C4-2B (cell line): ENCODE measurements at regions not wholly inside any gene's neighbourhood (a gene's known extent, or its start where the extent isn't known, plus 50 kb on each side); places are given as distances from the start of the nearest gene placed in this dataset.

ENCODE experiments used
- ZFX ChIP-seq: fragments of 450-650 bp; IDR thresholded peaks from 2 replicates; pipeline ENCODE4 v1.6.1; 2017
- TF ChIP-seq, protein P1 (sequence below): fragments of 450-650 bp; conservative IDR thresholded peaks from 2 replicates; pipeline ENCODE4 v1.5.1; 2017; ENCODE audit warnings: mild to moderate bottlenecking

- TF ChIP-seq, protein P1, sequence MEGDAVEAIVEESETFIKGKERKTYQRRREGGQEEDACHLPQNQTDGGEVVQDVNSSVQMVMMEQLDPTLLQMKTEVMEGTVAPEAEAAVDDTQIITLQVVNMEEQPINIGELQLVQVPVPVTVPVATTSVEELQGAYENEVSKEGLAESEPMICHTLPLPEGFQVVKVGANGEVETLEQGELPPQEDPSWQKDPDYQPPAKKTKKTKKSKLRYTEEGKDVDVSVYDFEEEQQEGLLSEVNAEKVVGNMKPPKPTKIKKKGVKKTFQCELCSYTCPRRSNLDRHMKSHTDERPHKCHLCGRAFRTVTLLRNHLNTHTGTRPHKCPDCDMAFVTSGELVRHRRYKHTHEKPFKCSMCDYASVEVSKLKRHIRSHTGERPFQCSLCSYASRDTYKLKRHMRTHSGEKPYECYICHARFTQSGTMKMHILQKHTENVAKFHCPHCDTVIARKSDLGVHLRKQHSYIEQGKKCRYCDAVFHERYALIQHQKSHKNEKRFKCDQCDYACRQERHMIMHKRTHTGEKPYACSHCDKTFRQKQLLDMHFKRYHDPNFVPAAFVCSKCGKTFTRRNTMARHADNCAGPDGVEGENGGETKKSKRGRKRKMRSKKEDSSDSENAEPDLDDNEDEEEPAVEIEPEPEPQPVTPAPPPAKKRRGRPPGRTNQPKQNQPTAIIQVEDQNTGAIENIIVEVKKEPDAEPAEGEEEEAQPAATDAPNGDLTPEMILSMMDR = no peak
- no peak for TF ChIP-seq ZFX
These were observed 186.3 kb upstream of the INTU start for GRCh38 chr4:127446427-127446885.
